Neural cell (in vitro differentiated cells): ENCODE measurements at regions not wholly inside any gene's neighbourhood (a gene's known extent, or its start where the extent isn't known, plus 50 kb on each side); places are given as distances from the start of the nearest gene placed in this dataset.

Experiments
- H2AFZ ChIP-seq: fragments of 200-600, 300-800 bp; sonication (generic), shearing (Covaris generic); 2 replicates; pipeline ENCODE4 v1.6.0; 2014; ENCODE audit warnings: low read depth, mild to moderate bottlenecking, antibody characterized with exemption, low read length, moderate library complexity
- H3F3A ChIP-seq: fragments of 200-600 bp; shearing (Covaris generic); 2 replicates; pipeline ENCODE4 v1.6.1; 2016; ENCODE audit warnings: mild to moderate bottlenecking, moderate library complexity, mixed read lengths, antibody characterized with exemption, low read length; ENCODE audit not compliant: insufficient read depth, poor library complexity, severe bottlenecking
- H3K27ac ChIP-seq: fragments of 200-600, 300-800 bp; sonication (generic), shearing (Covaris generic); 2 replicates; pipeline ENCODE4 v1.5.1; 2014; ENCODE audit warnings: mild to moderate bottlenecking, low read length, moderate library complexity
- H3K27me3 ChIP-seq: fragments of 300-800, 200-600 bp; sonication (generic), shearing (Covaris generic); 2 replicates; pipeline ENCODE4 v1.6.0; 2014; ENCODE audit warnings: mild to moderate bottlenecking, low read depth, low read length, moderate library complexity; ENCODE audit not compliant: insufficient read depth
- H3K36me3 ChIP-seq: fragments of 300-800, 200-600 bp; sonication (generic), shearing (Covaris generic); 2 replicates; pipeline ENCODE4 v1.5.1; 2014; ENCODE audit warnings: mild to moderate bottlenecking, antibody characterized with exemption, low read length, moderate library complexity; ENCODE audit not compliant: insufficient read depth
- H3K4me2 ChIP-seq: fragments of 300-800, 200-600 bp; sonication (generic), shearing (Covaris generic); 2 replicates; pipeline ENCODE4 v1.6.0; 2014; ENCODE audit warnings: mild to moderate bottlenecking, low read length
- H3K4me3 ChIP-seq: fragments of 300-800, 200-600 bp; sonication (generic), shearing (Covaris generic); 2 replicates; pipeline ENCODE4 v1.5.1; 2014; ENCODE audit warnings: mild to moderate bottlenecking, low read length, moderate library complexity
- H3K79me2 ChIP-seq: fragments of 200-600 bp; shearing (Covaris generic); replicated peaks from 2 replicates; pipeline ENCODE4 v1.6.0; 2014; ENCODE audit warnings: mild to moderate bottlenecking, low read length, moderate library complexity; ENCODE audit not compliant: insufficient read depth
- H3K9ac ChIP-seq: fragments of 300-800, 200-600 bp; sonication (generic), shearing (Covaris generic); 2 replicates; pipeline ENCODE4 v1.6.1; 2016; ENCODE audit warnings: mild to moderate bottlenecking, low read length, mixed read lengths
- H3K9me2 ChIP-seq: fragments of 200-600 bp; shearing (Covaris generic); 2 replicates; pipeline ENCODE4 v1.6.1; 2016; ENCODE audit warnings: mild to moderate bottlenecking, low read length, mixed read lengths; ENCODE audit not compliant: insufficient read depth
- H3K9me3 ChIP-seq: fragments of 200-600, 300-800 bp; sonication (generic), shearing (Covaris generic); 2 replicates; pipeline ENCODE4 v1.6.1; 2016; ENCODE audit warnings: mild to moderate bottlenecking, mixed run types, low read length, moderate library complexity, mixed read lengths
- H4K20me1 ChIP-seq: fragments of 200-600 bp; shearing (Covaris generic); 2 replicates; pipeline ENCODE4 v1.6.1; 2016; ENCODE audit warnings: mild to moderate bottlenecking, mixed run types; ENCODE audit not compliant: insufficient read depth
- CTCF ChIP-seq: fragments of 450-650 bp; IDR thresholded peaks from 2 replicates; pipeline ENCODE4 v1.5.1; 2014; ENCODE audit warnings: antibody characterized with exemption, mild to moderate bottlenecking, moderate library complexity; ENCODE audit not compliant: poor library complexity, severe bottlenecking
- EP300 ChIP-seq: fragments of 450-650 bp; conservative IDR thresholded peaks from 2 replicates; pipeline ENCODE4 v1.6.1; 2014; ENCODE audit warnings: antibody characterized with exemption, mild to moderate bottlenecking, moderate library complexity; ENCODE audit not compliant: poor library complexity, severe bottlenecking
- MXI1 ChIP-seq: fragments of 450-650 bp; conservative IDR thresholded peaks from 2 replicates; pipeline ENCODE4 v1.6.1; 2014; ENCODE audit warnings: antibody characterized with exemption, mild to moderate bottlenecking; ENCODE audit not compliant: poor library complexity, severe bottlenecking
- POLR2AphosphoS5 ChIP-seq: IDR thresholded peaks from 2 replicates; pipeline ENCODE4 v1.6.1; 2012
- RAD21 ChIP-seq: fragments of 450-650 bp; conservative IDR thresholded peaks from 2 replicates; pipeline ENCODE4 v1.6.1; 2014; ENCODE audit warnings: antibody characterized with exemption, mild to moderate bottlenecking, moderate library complexity
- REST ChIP-seq: IDR thresholded peaks from 2 replicates; pipeline ENCODE4 v1.6.1; 2012; ENCODE audit warnings: borderline replicate concordance
- SMC3 ChIP-seq: fragments of 450-650 bp; conservative IDR thresholded peaks from 2 replicates; pipeline ENCODE4 v1.6.1; 2014; ENCODE audit warnings: antibody characterized with exemption, mild to moderate bottlenecking, moderate library complexity; ENCODE audit not compliant: poor library complexity
- TAF1 ChIP-seq: IDR thresholded peaks from 2 replicates; pipeline ENCODE4 v1.6.1; 2012; ENCODE audit warnings: low read depth

- H3K4me3 ChIP-seq: no peak overlapping the region
- H3K9me3 ChIP-seq: no peaks in the 10 kb centered on the region
- no peaks in the 10 kb centered on the region for H3F3A ChIP-seq
- H3K9me2 ChIP-seq: no peaks in the 10 kb centered on the region
- no peaks in the 10 kb centered on the region for H4K20me1 ChIP-seq
- TF ChIP-seq SMC3 (no peak), RAD21 (no peak), EP300 (no peak), MXI1 (no peak), CTCF (no peak), POLR2AphosphoS5 (no peak)
- H3K79me2 ChIP-seq: no peaks in the 10 kb centered on the region
- no peak overlapping the region for H3K4me2 ChIP-seq
- no peak overlapping the region for H3K9ac ChIP-seq
- H3K36me3 ChIP-seq: no peaks in the 10 kb centered on the region
- no peaks in the 10 kb centered on the region for H3K27me3 ChIP-seq
- H3K27ac ChIP-seq: no peak overlapping the region
- no peak overlapping the region for H2AFZ ChIP-seq
These were observed 63.8 kb upstream of the EPHA4 start for GRCh38 chr2:221635949-221636348.

DNA sequence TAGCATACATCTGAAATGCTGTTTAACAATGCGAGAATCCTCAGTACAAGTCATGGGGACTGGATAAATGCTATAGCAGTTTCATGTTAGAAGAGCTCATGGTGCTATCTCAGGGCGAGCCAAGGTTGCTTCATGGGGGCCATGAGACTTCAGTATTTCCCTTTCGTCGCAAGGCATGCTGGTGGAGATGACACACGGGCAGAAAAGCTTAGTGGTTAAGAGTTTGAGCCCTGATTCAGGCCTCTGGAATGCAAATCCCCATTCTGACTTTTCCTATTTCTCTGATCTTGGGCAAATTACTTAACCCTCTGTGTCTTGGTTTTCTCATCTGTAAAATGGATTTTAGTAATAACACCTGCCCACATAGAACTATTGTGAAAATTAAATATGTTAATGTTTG, 57.4 kb upstream of the EPHA4 start:
- no peaks in the 10 kb centered on the region for H3K79me2 ChIP-seq
- no peak overlapping the region for H3K9ac ChIP-seq
- H3K36me3 ChIP-seq: no peaks in the 10 kb centered on the region
- no peak overlapping the region for H2AFZ ChIP-seq
- no peaks in the 10 kb centered on the region for H3F3A ChIP-seq
- no peaks in the 10 kb centered on the region for H3K27me3 ChIP-seq
- no peaks in the 10 kb centered on the region for H4K20me1 ChIP-seq
- no peak overlapping the region for H3K4me3 ChIP-seq
- H3K4me2 ChIP-seq: no peak overlapping the region
- no peaks in the 10 kb centered on the region for H3K9me3 ChIP-seq
- H3K27ac ChIP-seq: no peak overlapping the region
- no peaks in the 10 kb centered on the region for H3K9me2 ChIP-seq
- no peak for TF ChIP-seq REST
- TF ChIP-seq RAD21: no peak
- TF ChIP-seq MXI1: no peak
- no peak for TF ChIP-seq CTCF
- no peak for TF ChIP-seq POLR2AphosphoS5
- TF ChIP-seq TAF1: no peak
- no peak for TF ChIP-seq SMC3
